IMR-90 (cell line): ENCODE measurements at regions not wholly inside any gene's neighbourhood (a gene's known extent, or its start where the extent isn't known, plus 50 kb on each side); places are given as distances from the start of the nearest gene placed in this dataset.

ENCODE experiments used
- ATAC-seq: fragments of 200-7000 bp; cut with Tn5 transposase; 2 replicates; pipeline ENCODE4 v1.9.1; 2020; ENCODE audit warnings: low read depth, mild to moderate bottlenecking, moderate library complexity
- BruUV-seq: library from RNA; stranded (reverse); fragments of 400-500 nt; replicated peaks from 2 replicates; lab custom pipeline; 2021; lab: Mats Ljungman, UMichigan
- CTCF ChIA-PET: fragments of 300-600 bp; formaldehyde crosslinking; extraction: SDS; loops from one replicate; lab custom pipeline; 2021; ENCODE audit warnings: antibody characterized with exemption; lab: Yijun Ruan, JAX
- POLR2A ChIA-PET: fragments of 300-600 bp; sonication (Branson Sonifier 250); formaldehyde crosslinking; loops from one replicate; lab custom pipeline; 2022; ENCODE audit warnings: antibody characterized with exemption; ENCODE audit not compliant: unreplicated experiment; lab: Charles Lee
- DNase-seq: peaks from one replicate; pipeline ENCODE4 v3.0.0; 2013
- H2AFZ ChIP-seq: replicated peaks from 2 replicates; pipeline ENCODE3; 2013; ENCODE audit warnings: low read length, mild to moderate bottlenecking; ENCODE audit not compliant: poor library complexity
- H2AK5ac ChIP-seq: 2 replicates; pipeline ENCODE4 v1.6.1; 2013; ENCODE audit warnings: low read depth, low read length, inconsistent platforms
- H2AK9ac ChIP-seq: replicated peaks from 2 replicates; pipeline ENCODE3; 2013; ENCODE audit warnings: mild to moderate bottlenecking, low read depth, low read length, moderate library complexity; ENCODE audit not compliant: poor library complexity
- H2BK120ac ChIP-seq: 2 replicates; pipeline ENCODE4 v1.6.1; 2013; ENCODE audit warnings: low read depth, low read length, inconsistent platforms
- H2BK15ac ChIP-seq: 3 replicates; pipeline ENCODE4 v1.6.1; 2013; ENCODE audit warnings: low read depth, low read length, inconsistent platforms
- H2BK20ac ChIP-seq: 2 replicates; pipeline ENCODE4 v1.6.1; 2013; ENCODE audit warnings: low read depth, mild to moderate bottlenecking, inconsistent platforms, low read length, moderate library complexity
- H2BK5ac ChIP-seq: 2 replicates; pipeline ENCODE4 v1.6.1; 2013; ENCODE audit warnings: mild to moderate bottlenecking, low read depth, low read length, inconsistent platforms; ENCODE audit not compliant: poor library complexity, severe bottlenecking
- H3K14ac ChIP-seq: replicated peaks from 2 replicates; pipeline ENCODE4 v1.6.1; 2013; ENCODE audit warnings: low read depth, low read length, inconsistent platforms
- H3K18ac ChIP-seq: 2 replicates; pipeline ENCODE4 v1.6.1; 2013; ENCODE audit warnings: low read depth, low read length, control low read depth
- H3K23ac ChIP-seq: 2 replicates; pipeline ENCODE4 v1.6.1; 2013; ENCODE audit warnings: low read depth, low read length, inconsistent platforms
- H3K27ac ChIP-seq: 2 replicates; pipeline ENCODE4 v1.5.1; 2013; ENCODE audit warnings: mild to moderate bottlenecking, control low read depth, low read length; ENCODE audit not compliant: insufficient read depth
- H3K27me3 ChIP-seq: 2 replicates; pipeline ENCODE4 v1.6.1; 2013; ENCODE audit warnings: low read length; ENCODE audit not compliant: control insufficient read depth, insufficient read depth
- H3K36me3 ChIP-seq: 2 replicates; pipeline ENCODE4 v1.6.1; 2013; ENCODE audit warnings: low read length, mixed read lengths; ENCODE audit not compliant: control insufficient read depth, insufficient read depth
- H3K4ac ChIP-seq: 2 replicates; pipeline ENCODE4 v1.6.1; 2013; ENCODE audit warnings: low read depth, low read length, inconsistent platforms
- H3K4me1 ChIP-seq: 2 replicates; pipeline ENCODE4 v1.6.1; 2013; ENCODE audit warnings: low read length, mixed read lengths; ENCODE audit not compliant: control insufficient read depth, insufficient read depth
- H3K4me2 ChIP-seq: 2 replicates; pipeline ENCODE4 v1.6.1; 2013; ENCODE audit warnings: low read depth, mild to moderate bottlenecking, control low read depth, low read length, moderate library complexity
- H3K4me3 ChIP-seq: 2 replicates; pipeline ENCODE4 v1.5.1; 2013; ENCODE audit warnings: low read depth, mild to moderate bottlenecking, control low read depth, low read length, moderate library complexity; ENCODE audit not compliant: insufficient read depth
- H3K56ac ChIP-seq: 2 replicates; pipeline ENCODE4 v1.6.1; 2013; ENCODE audit warnings: low read length, inconsistent platforms; ENCODE audit not compliant: insufficient read depth; ENCODE audit errors: extremely low read depth
- H3K79me1 ChIP-seq, 2 experiments: 2 replicates each; pipeline ENCODE4 v1.6.1; 2013; ENCODE audit warnings: low read length in 2 of 2, inconsistent platforms in 1 of 2, low read depth in 1 of 2
- H3K9ac ChIP-seq: 2 replicates; pipeline ENCODE4 v1.6.1; 2013; ENCODE audit warnings: low read depth, low read length, control low read depth
- H3K9me1 ChIP-seq: 2 replicates; pipeline ENCODE4 v1.6.1; 2013; ENCODE audit warnings: low read length, inconsistent platforms; ENCODE audit not compliant: insufficient read depth
- H3K9me3 ChIP-seq: 2 replicates; pipeline ENCODE4 v1.6.1; 2013; ENCODE audit warnings: low read length; ENCODE audit not compliant: control insufficient read depth, insufficient read depth
- H4K20me1 ChIP-seq: 2 replicates; pipeline ENCODE4 v1.6.1; 2013; ENCODE audit warnings: low read length, inconsistent platforms; ENCODE audit not compliant: insufficient read depth
- H4K5ac ChIP-seq: 2 replicates; pipeline ENCODE4 v1.6.1; 2013; ENCODE audit warnings: mild to moderate bottlenecking, low read depth, low read length, control low read depth
- H4K8ac ChIP-seq, 2 experiments: 2 replicates each; pipeline ENCODE4 v1.6.1; 2013; ENCODE audit warnings: low read depth in 2 of 2, low read length in 2 of 2, control low read depth in 1 of 2, inconsistent platforms in 1 of 2
- H4K91ac ChIP-seq: 2 replicates; pipeline ENCODE4 v1.6.1; 2013; ENCODE audit warnings: low read depth, low read length, inconsistent platforms; ENCODE audit not compliant: insufficient read depth
- BHLHE40 ChIP-seq: fragments of 150-350 bp; IDR thresholded peaks from 2 replicates; pipeline ENCODE4 v1.6.1; 2016; ENCODE audit warnings: mild to moderate bottlenecking, low read depth, low read length
- MAFK ChIP-seq: IDR thresholded peaks from 2 replicates; pipeline ENCODE4 v1.6.1; 2012; ENCODE audit warnings: low read depth, low read length, improper control_type of control experiment
- POLR2A ChIP-seq: IDR thresholded peaks from 2 replicates; pipeline ENCODE4 v1.6.1; 2012; ENCODE audit warnings: mild to moderate bottlenecking, low read depth, low read length
- RCOR1 ChIP-seq: IDR thresholded peaks from 2 replicates; pipeline ENCODE4 v1.6.1; 2012; ENCODE audit warnings: mild to moderate bottlenecking, low read length, improper control_type of control experiment; ENCODE audit not compliant: insufficient replicate concordance
- RFX5 ChIP-seq: IDR thresholded peaks from 2 replicates; pipeline ENCODE4 v1.8.0; 2012; ENCODE audit warnings: low read depth, mild to moderate bottlenecking, low read length, moderate library complexity
- SMC3 ChIP-seq: fragments of 150-350 bp; IDR thresholded peaks from 2 replicates; pipeline ENCODE4 v1.6.1; 2016; ENCODE audit warnings: low read depth, mild to moderate bottlenecking, antibody characterized with exemption, low read length, moderate library complexity
- WGBS, 2 experiments: methylation state at CpG; one replicate each; pipeline versions ENCODE4 v1.1.5 to v1.1.7; 2013; ENCODE audit warnings: missing lambda C conversion rate in 2 of 2; ENCODE audit not compliant: insufficient read length in 1 of 2; ENCODE audit errors: extremely low coverage in 2 of 2; 5-methylcytosine and 5-hydroxymethylcytosine counted together
- dilution Hi-C: fragments of 300-500 bp; cut with HindIII; formaldehyde crosslinking; loops from one replicate; pipeline ENCODE4 v1.14.3; 2018; ENCODE audit warnings: low sequenced_read_pairs; ENCODE audit not compliant: unreplicated experiment
- in situ Hi-C: fragments of 300-500 bp; cut with MboI; formaldehyde crosslinking; loops from 3 replicates; pipeline ENCODE4 v1.14.3; 2019; ENCODE audit warnings: low sequenced_read_pairs, inconsistent platforms, mixed read lengths
- intact Hi-C: fragments of 100-400 bp; cut with micrococcal nuclease; formaldehyde crosslinking; loops from 2 replicates; pipeline ENCODE4 v1.10.0; 2022
- TF ChIP-seq, protein P1 (sequence below): fragments of 150-350 bp; IDR thresholded peaks from 2 replicates; pipeline ENCODE4 v1.6.1; 2017; ENCODE audit warnings: mild to moderate bottlenecking, antibody characterized with exemption, low read length, low read depth
- TF ChIP-seq, protein P2 (sequence below): fragments of 150-350 bp; IDR thresholded peaks from 2 replicates; pipeline ENCODE4 v1.6.1; 2016; ENCODE audit warnings: low read depth, mild to moderate bottlenecking, low read length, moderate library complexity, borderline replicate concordance

DNA sequence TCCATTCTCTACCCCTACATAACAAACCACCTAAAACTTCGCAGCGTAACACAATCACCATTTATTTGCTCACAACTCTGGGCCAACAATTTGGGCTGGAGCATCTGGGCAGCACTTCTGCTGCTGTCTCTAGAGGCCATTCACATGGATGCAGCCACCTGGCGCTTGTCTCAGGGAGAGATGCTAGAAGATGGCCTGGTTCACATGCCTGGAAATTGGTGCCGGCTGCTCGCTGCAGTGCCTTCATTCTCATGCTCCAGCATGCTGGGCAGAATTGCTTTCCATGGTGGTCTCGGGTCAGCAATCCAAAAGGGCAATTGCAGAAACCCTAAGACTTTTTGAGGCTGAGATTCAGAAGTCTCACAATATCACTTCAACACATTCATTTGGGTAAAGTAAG is 157.4 kb downstream of the SUCLG1 start:
- intact Hi-C loops, result no loop called here
- Histone ChIP-seq H3K36me3 (no peaks in the 10 kb centered on the region), H4K8ac (no peak overlapping the region), H2BK120ac (no peak overlapping the region), H3K9ac (no peak overlapping the region), H3K4me1 (no peaks in the 10 kb centered on the region), H2AFZ (no peak overlapping the region), H3K79me1 (no peaks in the 10 kb centered on the region), H3K9me3 (no peaks in the 10 kb centered on the region), H3K27ac (no peak overlapping the region), H3K23ac (no peak overlapping the region), H3K4ac (no peak overlapping the region), H3K4me3 (no peak overlapping the region), H3K56ac (no peak overlapping the region), H4K5ac (no peak overlapping the region), H3K27me3 (peaks cover 2% of the 10 kb centered on the region; the same call in 1 of the 2 replicates), H4K20me1 (no peaks in the 10 kb centered on the region), H2AK5ac (no peak overlapping the region), H4K91ac (no peak overlapping the region), H3K9me1 (no peaks in the 10 kb centered on the region), H2BK20ac (no peak overlapping the region), H3K18ac (no peak overlapping the region), H2AK9ac (no peak overlapping the region), H3K4me2 (no peak overlapping the region), H2BK15ac (no peak overlapping the region), H2BK5ac (no peak overlapping the region), H3K14ac (no peak overlapping the region)
- ChIA-PET POLR2A (no interaction called here), CTCF (no interaction called here)
- no peak for DNase-seq
- BruUV-seq, result no TSS peak
- no peak for ATAC-seq
- in situ Hi-C loops, result no loop called here
- 100% methylated on average over 1 to 2 of the region's 6 CpGs for WGBS, 2 experiments
- dilution Hi-C loops, result no loop called here
- no peak for TF ChIP-seq RCOR1
- TF ChIP-seq SMC3, result no peak
- TF ChIP-seq MAFK, result no peak
- TF ChIP-seq, protein P1, sequence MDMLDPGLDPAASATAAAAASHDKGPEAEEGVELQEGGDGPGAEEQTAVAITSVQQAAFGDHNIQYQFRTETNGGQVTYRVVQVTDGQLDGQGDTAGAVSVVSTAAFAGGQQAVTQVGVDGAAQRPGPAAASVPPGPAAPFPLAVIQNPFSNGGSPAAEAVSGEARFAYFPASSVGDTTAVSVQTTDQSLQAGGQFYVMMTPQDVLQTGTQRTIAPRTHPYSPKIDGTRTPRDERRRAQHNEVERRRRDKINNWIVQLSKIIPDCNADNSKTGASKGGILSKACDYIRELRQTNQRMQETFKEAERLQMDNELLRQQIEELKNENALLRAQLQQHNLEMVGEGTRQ, result no peak
- TF ChIP-seq, protein P2, sequence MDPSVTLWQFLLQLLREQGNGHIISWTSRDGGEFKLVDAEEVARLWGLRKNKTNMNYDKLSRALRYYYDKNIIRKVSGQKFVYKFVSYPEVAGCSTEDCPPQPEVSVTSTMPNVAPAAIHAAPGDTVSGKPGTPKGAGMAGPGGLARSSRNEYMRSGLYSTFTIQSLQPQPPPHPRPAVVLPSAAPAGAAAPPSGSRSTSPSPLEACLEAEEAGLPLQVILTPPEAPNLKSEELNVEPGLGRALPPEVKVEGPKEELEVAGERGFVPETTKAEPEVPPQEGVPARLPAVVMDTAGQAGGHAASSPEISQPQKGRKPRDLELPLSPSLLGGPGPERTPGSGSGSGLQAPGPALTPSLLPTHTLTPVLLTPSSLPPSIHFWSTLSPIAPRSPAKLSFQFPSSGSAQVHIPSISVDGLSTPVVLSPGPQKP, result no peak
- TF ChIP-seq RFX5, result no peak
- no peak for TF ChIP-seq BHLHE40
- no peak for TF ChIP-seq POLR2A
